22Rv1 (cell line): ENCODE measurements at regions not wholly inside any gene's neighbourhood (a gene's known extent, or its start where the extent isn't known, plus 50 kb on each side); places are given as distances from the start of the nearest gene placed in this dataset.

ENCODE experiments used
- H3K27ac ChIP-seq: fragments of 450-650 bp; 2 replicates; pipeline ENCODE4 v1.5.1; 2017
- ZFX ChIP-seq: fragments of 450-650 bp; IDR thresholded peaks from 2 replicates; pipeline ENCODE4 v1.6.1; 2017; ENCODE audit warnings: antibody characterized with exemption, borderline replicate concordance
- TF ChIP-seq, protein P1 (sequence below): fragments of 450-650 bp; IDR thresholded peaks from 2 replicates; pipeline ENCODE4 v1.5.1; 2017; ENCODE audit warnings: mild to moderate bottlenecking

DNA sequence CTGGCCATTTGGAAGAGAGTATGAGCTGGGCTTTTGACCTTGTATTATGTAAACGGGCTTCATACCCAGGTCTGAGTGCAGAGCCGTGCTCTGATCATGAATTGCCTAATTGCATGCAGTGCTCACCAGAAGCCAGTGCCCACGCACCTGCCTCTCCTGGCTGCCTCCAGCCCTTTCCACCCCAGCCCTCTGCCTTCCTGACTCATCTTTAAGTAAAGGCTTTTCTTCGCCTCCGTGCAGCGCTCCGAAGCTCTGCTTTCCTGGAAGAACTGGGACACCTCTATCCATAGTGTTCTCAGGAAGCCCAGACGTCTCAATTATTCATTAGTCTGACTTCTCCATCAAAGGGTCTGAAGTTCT lies 413.7 kb downstream of the PTPRU start:
- H3K27ac ChIP-seq, result no peak overlapping the region
- TF ChIP-seq, protein P1, sequence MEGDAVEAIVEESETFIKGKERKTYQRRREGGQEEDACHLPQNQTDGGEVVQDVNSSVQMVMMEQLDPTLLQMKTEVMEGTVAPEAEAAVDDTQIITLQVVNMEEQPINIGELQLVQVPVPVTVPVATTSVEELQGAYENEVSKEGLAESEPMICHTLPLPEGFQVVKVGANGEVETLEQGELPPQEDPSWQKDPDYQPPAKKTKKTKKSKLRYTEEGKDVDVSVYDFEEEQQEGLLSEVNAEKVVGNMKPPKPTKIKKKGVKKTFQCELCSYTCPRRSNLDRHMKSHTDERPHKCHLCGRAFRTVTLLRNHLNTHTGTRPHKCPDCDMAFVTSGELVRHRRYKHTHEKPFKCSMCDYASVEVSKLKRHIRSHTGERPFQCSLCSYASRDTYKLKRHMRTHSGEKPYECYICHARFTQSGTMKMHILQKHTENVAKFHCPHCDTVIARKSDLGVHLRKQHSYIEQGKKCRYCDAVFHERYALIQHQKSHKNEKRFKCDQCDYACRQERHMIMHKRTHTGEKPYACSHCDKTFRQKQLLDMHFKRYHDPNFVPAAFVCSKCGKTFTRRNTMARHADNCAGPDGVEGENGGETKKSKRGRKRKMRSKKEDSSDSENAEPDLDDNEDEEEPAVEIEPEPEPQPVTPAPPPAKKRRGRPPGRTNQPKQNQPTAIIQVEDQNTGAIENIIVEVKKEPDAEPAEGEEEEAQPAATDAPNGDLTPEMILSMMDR, result no peak
- no peak for TF ChIP-seq ZFX

DNA sequence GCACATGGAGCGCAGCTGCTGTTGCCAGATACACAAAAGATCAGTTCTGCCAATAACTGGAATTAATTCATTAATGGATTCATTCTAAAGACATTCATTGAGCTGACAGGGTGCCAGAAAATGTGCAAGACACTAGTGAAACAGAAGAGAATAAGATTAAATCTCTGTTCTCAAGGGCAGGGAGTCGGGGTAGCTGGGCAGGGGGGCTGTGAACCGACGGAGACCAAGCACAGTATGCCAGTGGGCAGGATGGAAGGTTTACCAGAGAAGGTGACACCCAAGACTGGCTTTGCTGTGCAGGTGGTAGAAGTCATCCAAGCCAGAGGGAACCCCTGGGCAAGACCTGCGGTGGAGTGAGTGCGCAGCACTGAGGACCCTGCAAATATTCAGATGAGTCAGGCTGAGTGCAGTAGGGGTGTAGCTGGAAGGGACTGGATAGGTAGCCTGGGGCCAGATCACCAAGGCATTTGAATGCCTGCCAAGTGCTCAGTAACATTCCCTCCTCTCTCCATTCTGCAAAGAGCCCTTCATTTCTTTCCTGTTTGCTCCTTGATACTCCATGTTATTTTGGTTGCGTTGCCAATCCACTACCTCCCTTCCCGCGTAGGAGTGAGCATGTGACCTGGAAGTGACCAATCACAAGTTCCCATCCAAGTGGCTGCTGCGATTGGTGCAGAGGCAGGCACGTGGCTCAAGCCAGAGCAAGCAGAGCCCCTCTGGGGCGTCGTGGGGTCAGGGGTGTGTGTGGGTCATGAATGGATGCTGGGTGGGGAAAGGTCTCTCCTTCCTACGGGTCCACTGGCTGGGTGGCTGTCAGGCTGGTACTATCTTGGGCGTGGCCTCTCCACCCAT lies 413.1 kb downstream of the PTPRU start:
- H3K27ac ChIP-seq, result no peak overlapping the region
- no peak for TF ChIP-seq ZFX
- TF ChIP-seq, protein P1, result no peak

DNA sequence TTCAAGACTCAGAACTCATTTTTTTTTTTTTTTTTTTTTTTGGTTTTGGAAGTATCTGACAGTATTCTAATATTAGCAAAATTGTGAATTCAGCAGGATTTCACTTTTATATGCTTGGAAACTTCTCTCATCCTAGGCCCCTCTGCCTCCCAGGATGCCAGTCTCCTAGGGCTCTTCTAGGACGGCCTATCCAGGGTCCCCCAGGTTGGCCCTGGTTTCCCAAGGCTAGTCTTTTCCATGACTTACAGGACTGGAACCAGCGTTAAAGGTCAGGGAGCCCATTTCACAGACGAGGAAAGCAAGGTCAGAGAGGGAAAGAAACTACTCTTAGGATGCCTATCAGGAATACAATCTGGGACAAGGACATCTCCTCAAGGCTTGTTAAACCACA lies 412.5 kb downstream of the PTPRU start:
- no peak for TF ChIP-seq ZFX
- TF ChIP-seq, protein P1, result no peak
- no peak overlapping the region for H3K27ac ChIP-seq

- TF ChIP-seq, protein P1, result no peak
- no peak for TF ChIP-seq ZFX
- H3K27ac ChIP-seq, result no peak overlapping the region
Observed at GRCh38 chr1:29648026-29648425, 411.7 kb downstream of the PTPRU start.

DNA sequence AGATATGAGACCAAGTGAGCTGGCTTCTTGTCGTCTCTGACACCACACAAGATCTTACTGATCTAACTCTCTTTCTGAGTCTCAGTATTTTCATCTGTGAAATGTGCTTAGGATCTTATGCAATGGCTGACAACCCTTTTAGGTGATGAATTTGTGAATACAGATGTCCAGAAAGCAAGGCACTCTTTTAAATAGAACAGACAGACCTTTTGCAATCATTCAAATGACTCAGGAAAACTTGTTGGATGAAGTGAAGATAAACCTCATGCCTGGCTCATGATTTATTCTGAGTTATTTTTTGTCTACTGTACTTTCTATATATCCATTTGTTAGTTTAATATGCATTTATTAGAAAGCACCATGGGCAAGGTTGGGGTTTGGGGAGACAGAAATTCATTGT lies 411.3 kb downstream of the PTPRU start:
- no peak for TF ChIP-seq ZFX
- TF ChIP-seq, protein P1, result no peak
- H3K27ac ChIP-seq, result no peak overlapping the region

- no peak for TF ChIP-seq ZFX
- TF ChIP-seq, protein P1, result no peak
- no peak overlapping the region for H3K27ac ChIP-seq
Observed at GRCh38 chr1:29646161-29646775, 409.9 kb downstream of the PTPRU start.

GRCh38 chr1:29645586-29645985 lies 409.3 kb downstream of the PTPRU start:
- TF ChIP-seq ZFX, result no peak
- TF ChIP-seq, protein P1, result no peak
- no peak overlapping the region for H3K27ac ChIP-seq
